ENCODE measurements at regions not wholly inside any gene's neighbourhood (a gene's known extent, or its start where the extent isn't known, plus 50 kb on each side); places are given as distances from the start of the nearest gene placed in this dataset.

DNA sequence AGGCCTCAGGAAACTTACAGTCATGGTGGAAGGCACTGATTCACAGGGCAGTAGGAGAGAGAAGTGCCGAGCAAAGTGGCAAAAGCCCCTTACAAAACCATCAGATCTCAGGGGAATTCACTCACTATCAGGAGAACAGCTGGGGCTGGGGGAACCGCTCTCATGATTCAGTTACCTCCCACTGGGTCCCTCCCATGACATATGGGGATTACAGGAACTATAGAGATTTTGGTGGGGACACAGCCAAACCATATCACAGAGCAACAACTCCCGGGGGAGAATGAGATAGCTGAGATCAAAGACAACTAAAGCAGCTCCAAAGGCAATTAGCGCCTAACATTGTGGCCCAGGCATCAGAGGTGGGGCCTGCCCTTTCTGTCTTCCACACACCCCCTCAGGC is 85.4 kb upstream of the VOPP1 start:
- H3K27me3 ChIP-seq (ENCODE audit: control insufficient read depth, insufficient read depth, low read length), result no peaks in the 10 kb centered on the region
- no peak for DNase-seq (ENCODE audit: low read depth in 2 of 2)
- H3K9ac ChIP-seq (ENCODE audit: insufficient read depth, low read length), result no peak overlapping the region
- H3K9me3 ChIP-seq (ENCODE audit: control insufficient read depth, insufficient read depth, low read depth, low read length), result no peaks in the 10 kb centered on the region
- no peak overlapping the region for H3K4me3 ChIP-seq (replicated peaks in 1 of 4; ENCODE audit: control extremely low read depth in 1 of 4, insufficient read depth in 1 of 4, low read depth in 3 of 4, low read length in 4 of 4)
- H3K79me2 ChIP-seq (ENCODE audit: control insufficient read depth, insufficient read depth, low read length), result no peaks in the 10 kb centered on the region
- no peak overlapping the region for H3K4me2 ChIP-seq (ENCODE audit: extremely low read depth, insufficient read depth, low read length)
- H3K27ac ChIP-seq (ENCODE audit: insufficient read depth, low read length), result no peak overlapping the region
- H4K20me1 ChIP-seq (ENCODE audit: control insufficient read depth, extremely low read depth, insufficient read depth, low read length), result no peaks in the 10 kb centered on the region
- no peaks in the 10 kb centered on the region for H3K36me3 ChIP-seq (ENCODE audit: control insufficient read depth, insufficient read depth, low read length)
- TF ChIP-seq, protein P1, sequence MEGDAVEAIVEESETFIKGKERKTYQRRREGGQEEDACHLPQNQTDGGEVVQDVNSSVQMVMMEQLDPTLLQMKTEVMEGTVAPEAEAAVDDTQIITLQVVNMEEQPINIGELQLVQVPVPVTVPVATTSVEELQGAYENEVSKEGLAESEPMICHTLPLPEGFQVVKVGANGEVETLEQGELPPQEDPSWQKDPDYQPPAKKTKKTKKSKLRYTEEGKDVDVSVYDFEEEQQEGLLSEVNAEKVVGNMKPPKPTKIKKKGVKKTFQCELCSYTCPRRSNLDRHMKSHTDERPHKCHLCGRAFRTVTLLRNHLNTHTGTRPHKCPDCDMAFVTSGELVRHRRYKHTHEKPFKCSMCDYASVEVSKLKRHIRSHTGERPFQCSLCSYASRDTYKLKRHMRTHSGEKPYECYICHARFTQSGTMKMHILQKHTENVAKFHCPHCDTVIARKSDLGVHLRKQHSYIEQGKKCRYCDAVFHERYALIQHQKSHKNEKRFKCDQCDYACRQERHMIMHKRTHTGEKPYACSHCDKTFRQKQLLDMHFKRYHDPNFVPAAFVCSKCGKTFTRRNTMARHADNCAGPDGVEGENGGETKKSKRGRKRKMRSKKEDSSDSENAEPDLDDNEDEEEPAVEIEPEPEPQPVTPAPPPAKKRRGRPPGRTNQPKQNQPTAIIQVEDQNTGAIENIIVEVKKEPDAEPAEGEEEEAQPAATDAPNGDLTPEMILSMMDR (conservative IDR thresholded peaks at IDR 0.05 in 1 of 2, IDR thresholded peaks at IDR 0.05 in 1 of 2; ENCODE audit: low read depth in 1 of 2, low read length in 2 of 2), result no peak
- TF ChIP-seq EZH2 (IDR thresholded peaks at IDR 0.05; ENCODE audit: low read length, missing control alignments), result no peak
- H2AFZ ChIP-seq (ENCODE audit: low read length), result no peak overlapping the region
- no peaks in the 10 kb centered on the region for H3K4me1 ChIP-seq (ENCODE audit: control insufficient read depth, extremely low read depth, insufficient read depth, low read length)

DNA sequence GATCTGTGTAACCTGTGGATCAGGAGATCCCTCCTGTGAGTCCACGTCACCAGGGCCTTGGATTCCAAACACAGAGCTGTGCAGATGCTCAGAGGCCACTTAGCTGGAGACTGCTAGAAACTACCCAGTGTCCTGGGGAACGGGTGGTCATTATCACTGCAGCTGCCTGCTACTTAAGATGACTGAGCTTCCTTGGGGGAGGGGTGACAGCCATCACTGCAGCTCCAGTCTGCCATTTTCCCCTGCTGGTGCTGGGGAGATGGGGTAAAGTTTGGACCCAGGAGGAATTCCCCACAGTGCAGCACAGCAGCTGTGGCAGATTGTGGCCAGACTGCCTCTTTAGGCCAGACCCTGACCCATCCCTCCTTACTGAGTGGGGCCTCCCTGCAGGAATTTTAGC is 78.8 kb upstream of the VOPP1 start:
- Histone ChIP-seq H3K9me3 (ENCODE audit: control insufficient read depth, insufficient read depth, low read depth, low read length) (no peaks in the 10 kb centered on the region), H2AFZ (ENCODE audit: low read length) (no peak overlapping the region), H3K9ac (ENCODE audit: insufficient read depth, low read length) (no peak overlapping the region), H3K27ac (ENCODE audit: insufficient read depth, low read length) (no peak overlapping the region), H3K79me2 (ENCODE audit: control insufficient read depth, insufficient read depth, low read length) (no peaks in the 10 kb centered on the region), H3K4me1 (ENCODE audit: control insufficient read depth, extremely low read depth, insufficient read depth, low read length) (no peaks in the 10 kb centered on the region), H3K36me3 (ENCODE audit: control insufficient read depth, insufficient read depth, low read length) (no peaks in the 10 kb centered on the region), H3K27me3 (ENCODE audit: control insufficient read depth, insufficient read depth, low read length) (no peaks in the 10 kb centered on the region), H3K4me3 (replicated peaks in 1 of 4; ENCODE audit: control extremely low read depth in 1 of 4, insufficient read depth in 1 of 4, low read depth in 3 of 4, low read length in 4 of 4) (no peak overlapping the region), H4K20me1 (ENCODE audit: control insufficient read depth, extremely low read depth, insufficient read depth, low read length) (no peaks in the 10 kb centered on the region), H3K4me2 (ENCODE audit: extremely low read depth, insufficient read depth, low read length) (no peak overlapping the region)
- TF ChIP-seq, protein P1 (conservative IDR thresholded peaks at IDR 0.05 in 1 of 2, IDR thresholded peaks at IDR 0.05 in 1 of 2; ENCODE audit: low read depth in 1 of 2, low read length in 2 of 2), result no peak
- TF ChIP-seq EZH2 (IDR thresholded peaks at IDR 0.05; ENCODE audit: low read length, missing control alignments), result no peak
- DNase-seq (ENCODE audit: low read depth in 2 of 2), result no peak

DNA sequence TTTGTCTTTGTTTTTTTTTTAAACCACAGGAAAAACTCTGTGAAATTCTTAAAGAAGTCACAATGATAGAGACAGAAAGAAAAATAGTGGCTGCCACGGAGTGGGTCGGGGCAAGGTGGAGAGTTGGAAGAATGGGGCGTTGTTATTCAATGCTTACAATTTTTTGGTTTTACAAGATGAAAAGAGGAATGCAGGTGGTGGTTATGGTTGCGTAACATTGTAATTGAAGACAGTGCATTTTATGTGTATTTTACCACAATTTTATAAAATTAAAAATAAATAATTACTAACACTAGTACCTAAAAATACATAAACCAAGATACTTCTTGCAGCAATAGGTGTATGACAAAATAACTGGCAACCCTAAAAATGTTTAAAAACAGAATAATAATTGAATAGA is 76.9 kb upstream of the VOPP1 start:
- Histone ChIP-seq H4K20me1 (ENCODE audit: control insufficient read depth, extremely low read depth, insufficient read depth, low read length) (no peaks in the 10 kb centered on the region), H3K27ac (ENCODE audit: insufficient read depth, low read length) (no peak overlapping the region), H2AFZ (ENCODE audit: low read length) (no peak overlapping the region), H3K4me3 (replicated peaks in 1 of 4; ENCODE audit: control extremely low read depth in 1 of 4, insufficient read depth in 1 of 4, low read depth in 3 of 4, low read length in 4 of 4) (no peak overlapping the region), H3K36me3 (ENCODE audit: control insufficient read depth, insufficient read depth, low read length) (no peaks in the 10 kb centered on the region), H3K4me2 (ENCODE audit: extremely low read depth, insufficient read depth, low read length) (no peak overlapping the region), H3K9me3 (ENCODE audit: control insufficient read depth, insufficient read depth, low read depth, low read length) (no peaks in the 10 kb centered on the region), H3K27me3 (ENCODE audit: control insufficient read depth, insufficient read depth, low read length) (no peaks in the 10 kb centered on the region), H3K4me1 (ENCODE audit: control insufficient read depth, extremely low read depth, insufficient read depth, low read length) (no peaks in the 10 kb centered on the region), H3K9ac (ENCODE audit: insufficient read depth, low read length) (no peak overlapping the region), H3K79me2 (ENCODE audit: control insufficient read depth, insufficient read depth, low read length) (no peaks in the 10 kb centered on the region)
- DNase-seq (ENCODE audit: low read depth in 2 of 2), result no peak
- no peak for TF ChIP-seq EZH2 (IDR thresholded peaks at IDR 0.05; ENCODE audit: low read length, missing control alignments)
- TF ChIP-seq, protein P1 (conservative IDR thresholded peaks at IDR 0.05 in 1 of 2, IDR thresholded peaks at IDR 0.05 in 1 of 2; ENCODE audit: low read depth in 1 of 2, low read length in 2 of 2), result no peak

Data from fibroblast of lung (primary cell).